Activated gamma-delta T cell treated with Interleukin-2 at 50 U/mL for 16 hours (primary cell): ENCODE measurements at regions not wholly inside any gene's neighbourhood (a gene's known extent, or its start where the extent isn't known, plus 50 kb on each side); places are given as distances from the start of the nearest gene placed in this dataset.

ENCODE experiments used
- DNase-seq: peaks from one replicate; pipeline ENCODE4 v3.0.0-alpha.2; 2020

GRCh38 chr16:86683441-86684194, 105.3 kb downstream of the FOXL1 start:
- DNase-seq: no peak

- DNase-seq: no peak
These were observed 106.7 kb downstream of the FOXL1 start for GRCh38 chr16:86685076-86685475.

DNA sequence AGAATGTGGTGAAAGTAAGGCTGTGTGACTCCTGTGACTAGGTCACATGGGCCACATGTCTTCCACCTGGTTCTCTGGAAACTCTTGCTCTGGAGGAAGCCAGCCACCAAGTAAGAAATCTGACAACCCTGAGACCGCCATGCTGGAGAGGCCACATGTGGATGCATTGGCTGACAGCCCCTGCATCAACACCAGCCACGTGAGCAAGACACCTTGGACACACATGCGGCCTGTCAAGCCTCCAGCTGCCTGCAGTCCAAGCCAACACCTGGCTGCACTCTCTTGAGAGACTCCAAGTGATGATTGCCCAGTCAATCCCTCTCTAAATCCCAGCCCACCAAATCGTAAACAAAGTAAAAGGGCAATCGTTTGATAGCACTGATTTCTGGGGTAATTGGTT, 112.6 kb downstream of the FOXL1 start:
- no peak for DNase-seq

DNA sequence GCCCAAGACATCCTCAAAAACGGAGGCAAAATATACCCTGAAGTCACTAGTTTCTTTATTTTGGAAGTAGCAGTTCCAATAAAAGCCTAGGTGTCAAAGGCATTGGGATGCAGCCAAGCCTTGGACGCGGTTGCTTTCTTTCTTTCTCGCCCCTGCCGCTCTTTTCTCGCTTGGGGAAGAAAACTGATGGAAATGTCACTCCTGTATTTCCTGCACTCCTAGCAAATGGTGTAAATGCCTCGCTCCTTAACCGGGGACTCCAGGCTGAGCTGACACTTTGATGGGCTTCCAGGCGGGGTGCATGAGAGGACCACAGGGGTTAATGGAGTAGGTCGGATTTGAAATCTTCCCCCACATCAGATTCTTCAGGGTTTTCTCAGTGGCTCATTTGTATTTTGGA, 114.1 kb downstream of the FOXL1 start:
- DNase-seq: no peak

GRCh38 chr16:86693033-86693432, 114.7 kb downstream of the FOXL1 start:
- DNase-seq: no peak

- no peak for DNase-seq
These were observed 119.4 kb downstream of the FOXL1 start for GRCh38 chr16:86697715-86698114.

GRCh38 chr16:86700046-86700945, 121.9 kb downstream of the FOXL1 start:
- DNase-seq: no peak

DNA sequence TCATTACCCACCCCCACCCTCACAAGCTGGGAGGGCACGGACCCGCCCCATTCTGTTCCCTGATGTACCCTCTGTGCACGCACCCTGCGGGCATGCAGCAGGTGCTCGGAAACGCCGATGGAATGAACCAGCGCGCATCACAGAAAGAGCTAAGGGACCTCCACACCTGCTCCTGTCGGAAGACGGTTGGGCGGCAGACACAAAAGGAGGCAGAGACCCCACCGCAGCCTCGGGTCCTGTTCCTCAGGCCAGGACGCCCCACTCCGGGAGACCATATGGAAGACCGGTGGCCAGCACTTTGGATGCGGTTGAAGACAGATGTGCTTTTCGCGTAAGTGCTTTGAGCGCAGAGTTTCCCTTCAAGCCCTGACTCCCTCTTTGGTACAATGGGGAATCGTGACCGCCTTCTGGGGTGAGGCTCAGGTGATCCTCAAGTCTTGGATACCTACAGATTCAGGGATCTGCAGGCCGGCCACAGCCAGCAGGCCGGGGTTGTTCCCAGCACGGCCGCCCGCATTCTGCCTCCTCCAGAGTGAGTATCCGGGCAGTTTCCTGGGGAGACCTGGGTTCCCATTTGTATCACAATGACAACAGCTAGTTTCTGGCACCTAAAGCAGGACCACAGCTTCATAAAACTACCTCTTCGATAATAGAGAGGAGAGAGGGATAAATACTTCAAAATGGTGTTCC, 123.1 kb downstream of the FOXL1 start:
- DNase-seq: no peak

DNA sequence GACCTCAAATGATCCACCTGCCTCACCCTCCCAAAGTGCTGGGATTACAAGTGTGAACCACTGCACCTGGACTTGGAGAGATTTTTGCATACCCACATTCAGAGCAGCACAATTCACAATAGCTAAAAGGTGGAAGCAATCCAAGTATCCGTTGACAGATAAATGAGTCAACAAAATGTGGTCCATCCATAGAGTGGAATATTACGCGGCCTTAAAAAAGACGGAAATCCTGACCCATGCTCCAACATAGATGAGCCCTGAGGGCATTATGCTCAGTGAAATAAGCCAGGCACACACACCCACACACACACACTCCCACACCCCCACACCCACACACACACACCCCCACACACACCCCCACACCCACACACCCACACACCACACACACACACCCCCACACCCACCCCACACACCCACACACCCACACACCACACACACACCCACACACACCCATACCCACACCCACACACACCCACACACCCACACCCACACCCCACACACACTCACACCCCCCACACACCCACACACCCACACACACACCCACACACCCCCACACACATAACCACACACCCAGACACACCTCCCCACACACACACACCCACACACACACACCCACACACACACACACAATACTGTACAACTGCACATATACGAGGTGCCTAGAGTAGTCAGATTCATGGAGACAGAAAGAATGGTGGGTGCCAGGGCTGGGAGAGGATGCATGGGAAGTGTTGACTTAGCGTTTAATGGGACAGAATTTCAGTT, 124.7 kb downstream of the FOXL1 start:
- no peak for DNase-seq

DNA sequence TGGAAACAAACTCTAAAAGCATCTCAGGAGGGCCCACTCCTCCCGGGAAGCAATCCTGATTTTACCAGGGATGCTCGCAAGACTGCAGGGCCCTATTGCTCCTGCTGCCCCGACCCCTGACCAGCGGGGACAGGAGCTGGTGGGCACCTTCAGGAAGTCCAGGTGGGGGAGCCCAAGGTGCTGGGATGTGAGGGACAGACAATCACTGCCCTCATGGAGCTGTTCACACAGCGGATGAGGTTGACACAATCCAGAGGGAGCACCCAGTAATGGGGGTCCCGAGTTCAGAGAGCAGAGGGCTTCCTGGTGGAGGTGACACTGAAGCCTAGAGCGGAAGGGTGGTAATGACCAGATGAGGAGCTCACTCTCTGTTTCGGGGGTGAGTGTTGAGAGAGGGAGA, 126.2 kb downstream of the FOXL1 start:
- no peak for DNase-seq

DNA sequence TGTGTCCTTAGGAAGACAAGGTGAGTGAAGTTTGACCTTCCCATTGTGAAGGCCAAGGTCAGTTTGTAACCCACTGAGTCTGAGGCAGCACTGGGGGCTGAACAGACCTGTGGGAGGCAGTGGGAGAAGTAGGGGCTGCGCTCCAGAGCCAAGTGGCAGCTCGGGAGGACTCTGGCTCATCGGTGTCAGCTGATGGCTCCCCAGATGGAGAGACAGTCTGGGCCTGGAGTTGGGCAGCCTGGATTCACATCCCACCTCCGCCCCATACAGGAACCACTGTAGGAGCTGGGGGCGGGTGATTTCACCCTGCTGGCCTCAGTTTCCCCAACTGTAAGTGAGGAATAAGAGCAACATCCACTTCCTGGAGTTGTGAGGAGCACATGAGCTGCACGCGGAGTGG, 128.4 kb downstream of the FOXL1 start:
- no peak for DNase-seq

- no peak for DNase-seq
These were observed 128.8 kb downstream of the FOXL1 start for GRCh38 chr16:86707171-86707570.

- DNase-seq: no peak
These were observed 129.2 kb downstream of the FOXL1 start for GRCh38 chr16:86707581-86707980.

GRCh38 chr16:86708431-86708830, 130.1 kb downstream of the FOXL1 start:
- DNase-seq: no peak

GRCh38 chr16:86709103-86709502, 130.8 kb downstream of the FOXL1 start:
- no peak for DNase-seq

DNA sequence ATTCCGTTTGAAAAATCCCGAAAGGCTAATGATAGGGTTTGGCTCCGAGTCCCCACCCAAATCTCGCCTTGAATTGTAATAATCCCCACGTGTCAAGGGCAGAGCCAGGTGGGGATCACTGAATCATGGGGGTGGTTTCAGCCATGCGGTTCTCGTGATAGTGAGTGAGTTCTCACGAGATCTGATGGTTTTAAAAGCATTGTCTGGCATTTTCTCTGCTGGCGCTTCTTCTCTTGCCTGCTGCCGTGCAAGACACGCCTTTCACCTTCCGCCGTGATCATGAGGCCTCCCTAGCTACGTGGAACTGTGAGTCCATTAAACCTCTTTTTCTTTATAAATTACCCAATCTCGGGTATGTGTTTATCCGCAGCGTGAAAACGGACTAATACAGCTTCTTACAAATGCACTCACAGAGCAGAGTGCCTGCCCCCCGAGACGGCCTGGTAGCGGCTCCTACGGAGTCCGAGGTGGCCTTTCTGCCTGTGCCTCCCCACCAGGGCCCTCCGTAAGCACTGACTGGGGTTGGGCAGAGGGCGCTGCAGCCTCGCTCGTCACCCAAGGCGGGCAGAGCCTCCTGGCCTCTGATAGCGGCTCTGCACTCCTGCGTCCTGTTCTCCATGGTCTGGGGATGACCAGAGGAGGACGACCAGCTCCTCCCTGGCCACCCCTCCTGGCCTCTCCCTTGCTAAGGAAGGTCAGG, 131.7 kb downstream of the FOXL1 start:
- DNase-seq: no peak

DNA sequence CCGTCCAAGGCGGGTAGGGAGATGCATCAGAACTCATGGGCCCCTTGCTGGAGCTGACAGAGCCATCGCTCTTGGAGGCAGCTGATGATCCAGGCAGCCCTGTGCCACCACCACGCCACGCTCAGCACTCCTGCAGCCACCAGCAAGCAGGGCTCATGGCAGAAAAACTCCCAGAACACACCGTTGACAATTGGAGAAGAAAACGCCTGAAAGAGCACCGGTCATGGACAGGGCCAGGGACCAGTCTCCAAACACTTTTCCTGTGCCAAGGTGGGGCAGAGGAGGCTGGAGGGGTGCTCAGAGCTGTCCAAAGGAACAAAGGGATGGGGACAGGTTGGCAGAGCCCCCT, 132.2 kb downstream of the FOXL1 start:
- no peak for DNase-seq

- no peak for DNase-seq
These were observed 134.0 kb downstream of the FOXL1 start for GRCh38 chr16:86712158-86713009.

DNA sequence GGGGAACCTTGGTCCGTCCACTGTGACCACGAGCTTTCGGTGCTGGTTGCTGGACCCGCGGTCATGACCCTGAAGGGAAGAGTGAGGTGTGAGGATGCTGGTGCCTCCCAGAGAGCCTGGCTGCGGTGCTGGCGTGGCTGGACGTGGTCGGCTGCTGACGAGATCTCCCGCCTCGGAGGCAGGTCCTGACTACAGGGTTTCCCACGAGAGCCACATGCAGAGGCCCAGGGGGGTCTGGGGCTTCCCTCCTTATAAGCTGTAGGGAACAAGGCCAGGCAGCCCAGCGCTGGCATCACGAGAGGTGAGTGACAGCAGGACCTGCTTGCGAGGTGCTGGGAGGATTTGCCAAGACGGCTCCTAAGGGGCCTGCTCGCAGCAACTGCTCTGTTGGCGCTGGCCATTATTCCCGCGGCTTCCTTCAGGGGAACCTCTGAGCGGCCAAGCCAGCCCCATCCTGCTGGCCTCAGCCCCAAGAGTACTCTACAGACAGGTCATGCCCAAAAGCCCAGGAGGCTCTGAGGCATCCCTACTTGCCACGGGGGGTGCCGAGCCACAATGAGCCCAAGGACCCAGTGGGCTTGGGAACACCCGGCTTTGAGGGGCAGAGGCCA, 134.8 kb downstream of the FOXL1 start:
- DNase-seq: no peak

- no peak for DNase-seq
These were observed 135.8 kb downstream of the FOXL1 start for GRCh38 chr16:86714166-86714565.

- DNase-seq: no peak
These were observed 138.3 kb downstream of the FOXL1 start for GRCh38 chr16:86716649-86717048.
